ENCODE measurements at regions not wholly inside any gene's neighbourhood (a gene's known extent, or its start where the extent isn't known, plus 50 kb on each side); places are given as distances from the start of the nearest gene placed in this dataset.

DNA sequence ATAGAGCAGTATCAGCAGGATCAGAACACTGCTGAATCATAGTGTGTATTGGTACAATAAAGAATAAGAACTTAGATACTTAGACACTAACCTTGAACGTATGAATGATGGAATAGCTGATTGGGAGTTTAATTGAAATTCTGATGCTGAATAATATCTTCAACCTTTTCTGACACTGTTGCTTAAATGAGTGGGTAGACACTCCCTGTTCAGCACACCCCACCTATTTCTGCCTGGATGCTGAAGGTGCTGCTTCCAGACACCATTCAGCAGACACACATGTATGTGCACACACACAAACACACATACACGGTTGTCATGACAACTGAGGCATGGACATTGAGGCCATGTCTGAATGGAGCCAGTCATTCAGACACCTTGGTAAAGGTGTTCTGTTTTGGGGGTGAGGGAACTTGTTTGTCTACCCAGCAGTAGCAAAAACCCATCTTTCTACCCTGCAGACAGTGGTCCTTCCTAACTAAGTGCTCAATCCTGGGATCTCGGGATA is 54.3 kb downstream of the TMEM215 start:
- no peak for DNase-seq

DNA sequence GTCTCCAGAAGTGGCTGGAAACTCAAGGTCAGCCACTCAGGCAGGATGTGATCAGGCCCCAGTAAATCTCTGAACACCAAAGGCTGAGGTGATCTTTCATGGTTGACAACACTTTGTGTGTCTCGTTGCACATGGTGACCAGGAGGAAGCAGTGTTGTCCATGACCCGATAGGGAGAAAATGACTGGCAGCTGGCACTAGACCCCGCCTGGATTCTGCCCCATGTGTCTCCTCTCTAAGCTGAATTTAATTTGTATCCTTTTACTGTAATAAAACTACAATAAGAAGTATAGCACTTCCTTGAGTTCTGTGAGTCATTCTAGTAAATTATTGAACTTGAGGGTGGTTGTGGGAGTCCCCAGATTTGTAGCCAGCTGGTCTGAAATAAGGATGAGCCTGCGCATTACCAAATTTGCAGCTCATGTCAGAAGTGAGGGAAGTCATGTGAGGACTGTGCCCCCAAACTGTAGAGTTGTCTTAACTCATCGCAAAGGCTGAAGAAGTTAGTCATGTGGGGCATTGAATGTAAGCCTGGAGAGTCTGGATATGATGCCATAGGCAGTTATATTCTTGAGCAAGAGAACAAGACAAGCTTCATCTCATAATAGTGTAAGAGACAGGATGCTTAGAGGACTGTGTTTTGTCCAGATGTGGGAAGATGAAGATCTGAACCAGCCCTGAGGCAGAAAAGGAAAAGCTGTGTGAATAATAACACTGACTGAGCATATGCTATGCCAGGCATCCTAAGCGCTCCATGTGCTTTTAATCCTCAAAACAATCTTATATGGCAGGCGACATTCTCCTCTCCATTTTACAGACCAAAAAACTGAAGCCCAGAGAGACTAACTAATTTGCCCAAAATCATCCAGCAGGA is 55.9 kb downstream of the TMEM215 start:
- no peak for DNase-seq

- no peak for DNase-seq
These were observed 58.0 kb downstream of the TMEM215 start for GRCh38 chr9:32841314-32841713.

DNA sequence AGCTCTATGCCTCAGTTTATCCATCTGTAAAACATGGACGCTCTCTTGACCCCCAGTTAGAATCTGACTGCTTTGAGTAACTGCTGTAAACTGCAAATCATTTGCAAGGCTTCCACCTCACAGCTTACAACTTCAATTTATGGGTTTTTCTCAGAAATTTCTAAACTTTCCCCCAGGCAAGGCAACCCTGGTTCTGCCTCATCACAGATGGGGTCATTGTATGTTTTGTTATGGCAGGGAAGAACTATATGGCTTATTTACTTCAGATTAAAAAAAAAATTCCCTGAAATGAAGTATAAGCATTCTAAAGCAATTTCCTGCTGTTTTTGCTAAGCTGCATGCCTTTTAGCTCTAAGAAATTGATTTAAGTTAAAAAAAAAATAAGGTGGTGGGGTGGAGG is 60.0 kb downstream of the TMEM215 start:
- DNase-seq: no peak

DNA sequence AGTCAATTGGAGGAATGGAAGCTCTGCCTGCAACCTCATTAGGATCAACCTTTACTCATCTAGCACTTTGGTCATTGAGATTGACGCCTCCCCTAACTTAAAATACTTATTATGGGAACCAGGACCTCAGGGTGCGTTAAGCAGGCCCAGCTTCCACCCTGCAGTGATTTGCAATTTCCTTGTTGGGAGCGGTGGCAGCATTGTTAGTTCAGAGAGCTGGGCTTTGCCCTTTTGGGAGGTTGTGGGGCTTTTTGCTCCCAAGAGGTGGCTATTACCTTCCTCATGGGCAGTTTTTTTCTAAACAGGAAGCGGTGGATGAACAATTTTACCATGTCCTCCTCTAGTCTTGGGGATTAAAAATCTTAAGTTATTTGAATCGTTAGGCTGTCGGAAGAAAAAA is 60.9 kb downstream of the TMEM215 start:
- no peak for DNase-seq

- no peak for DNase-seq
These were observed 70.9 kb downstream of the TMEM215 start for GRCh38 chr9:32854271-32854670.

DNA sequence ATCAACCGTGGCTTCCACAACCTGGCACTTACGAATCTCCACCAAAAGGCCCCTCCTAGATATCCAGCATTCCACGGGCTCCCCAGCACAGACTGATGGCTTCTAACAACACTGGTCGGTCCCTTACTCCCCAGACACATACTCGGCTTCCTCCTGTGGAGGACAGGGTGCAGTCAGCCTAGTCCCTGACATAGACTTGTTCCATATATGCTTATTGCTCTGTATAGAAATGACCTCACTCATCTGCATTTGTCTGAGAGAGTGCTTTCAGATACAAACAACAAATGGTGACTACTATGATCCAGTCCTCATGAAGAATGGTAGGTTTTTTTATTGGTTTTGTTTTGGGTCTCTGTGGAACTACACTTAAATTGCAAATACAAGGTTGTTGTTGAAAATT is 72.4 kb downstream of the TMEM215 start:
- no peak for DNase-seq

DNA sequence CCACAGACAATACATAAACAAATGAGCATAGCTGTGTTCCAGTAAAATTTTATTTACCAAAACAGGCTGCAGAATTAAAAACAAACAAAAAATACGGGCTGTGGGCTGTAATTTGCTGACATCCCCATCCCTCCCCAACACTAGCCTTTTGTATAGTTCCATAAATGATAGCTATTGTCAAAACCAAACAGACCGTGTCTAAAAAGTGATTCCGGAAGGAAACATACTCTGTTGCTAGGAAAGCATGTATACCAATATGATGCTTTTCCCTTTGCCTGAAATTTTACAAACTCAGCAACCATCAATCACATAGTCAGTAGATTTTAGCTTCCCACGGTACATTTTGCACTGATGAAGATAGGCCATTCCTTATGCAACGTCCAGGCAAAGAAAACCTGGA is 80.0 kb downstream of the TMEM215 start:
- no peak for DNase-seq

GRCh38 chr9:32864971-32865370 is 81.6 kb downstream of the TMEM215 start:
- DNase-seq: no peak

DNA sequence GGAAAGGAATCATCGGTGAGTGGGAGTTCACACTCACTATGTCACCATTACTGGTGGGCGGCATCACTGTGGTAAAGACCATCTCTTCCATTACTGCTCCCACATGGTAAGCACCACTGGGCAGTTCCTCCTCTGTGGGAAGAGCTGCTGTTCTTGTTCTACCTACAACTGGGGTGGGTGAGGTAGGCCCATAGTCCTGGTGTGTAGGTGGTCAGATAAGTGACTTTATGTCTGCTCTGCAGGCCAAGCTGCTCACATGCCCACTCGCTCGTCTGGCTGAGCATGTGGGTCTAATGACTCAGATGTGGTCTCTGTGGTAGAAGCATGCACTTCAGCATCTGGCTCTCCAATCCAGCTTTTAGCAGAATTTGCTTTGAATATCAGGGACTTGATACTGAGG is 82.9 kb downstream of the TMEM215 start:
- peak; percentile 2 for DNase-seq

GRCh38 chr9:32867026-32867425 is 83.7 kb downstream of the TMEM215 start:
- no peak for DNase-seq

- no peak for DNase-seq
These were observed 84.4 kb downstream of the TMEM215 start for GRCh38 chr9:32867601-32868204.

- no peak for DNase-seq
These were observed 86.1 kb downstream of the TMEM215 start for GRCh38 chr9:32869404-32869803.

DNA sequence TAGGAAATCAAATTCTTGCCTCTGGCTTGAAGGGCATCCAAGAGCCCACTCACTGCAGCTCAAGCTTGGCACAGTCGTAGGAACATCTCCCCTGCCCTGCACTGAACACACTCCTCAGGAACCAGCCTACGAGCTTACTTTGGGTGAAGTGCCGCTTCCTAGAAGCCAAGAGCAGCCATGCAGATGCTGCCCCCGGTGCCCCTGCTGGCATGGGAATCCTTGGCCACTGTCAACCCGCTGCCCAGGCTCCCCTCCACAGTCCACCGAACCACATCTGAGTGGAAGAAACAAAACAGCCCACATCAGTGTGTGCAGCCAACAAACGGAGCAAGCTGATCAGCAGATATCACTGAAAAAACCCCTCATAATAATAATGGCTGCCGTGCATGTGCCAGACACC is 89.8 kb downstream of the TMEM215 start:
- DNase-seq: no peak

GRCh38 chr9:32873553-32873952 is 90.2 kb downstream of the TMEM215 start:
- DNase-seq: no peak

DNA sequence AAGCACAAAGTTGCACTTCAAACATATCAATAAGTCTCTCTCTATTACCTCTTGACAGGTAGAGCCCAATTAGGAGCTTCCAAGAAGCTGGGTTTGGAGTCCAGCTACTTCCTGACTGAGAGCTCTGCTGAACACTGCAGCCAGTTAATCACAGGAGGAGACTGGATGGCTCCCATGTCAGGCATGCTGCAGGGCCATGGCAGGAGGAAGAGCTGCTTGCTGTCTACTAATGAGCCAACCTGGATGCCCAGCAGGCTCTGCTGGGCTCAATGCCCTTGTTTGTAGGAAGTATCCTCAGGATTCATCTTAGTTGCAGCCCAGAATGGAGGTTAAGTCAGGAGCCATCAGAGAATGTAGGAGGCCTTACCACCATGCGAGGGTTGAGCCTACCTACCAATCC is 91.9 kb downstream of the TMEM215 start:
- no peak for DNase-seq

- DNase-seq: no peak
These were observed 92.4 kb downstream of the TMEM215 start for GRCh38 chr9:32875748-32876147.

GRCh38 chr9:32877103-32877502 is 93.8 kb downstream of the TMEM215 start:
- DNase-seq: no peak

DNA sequence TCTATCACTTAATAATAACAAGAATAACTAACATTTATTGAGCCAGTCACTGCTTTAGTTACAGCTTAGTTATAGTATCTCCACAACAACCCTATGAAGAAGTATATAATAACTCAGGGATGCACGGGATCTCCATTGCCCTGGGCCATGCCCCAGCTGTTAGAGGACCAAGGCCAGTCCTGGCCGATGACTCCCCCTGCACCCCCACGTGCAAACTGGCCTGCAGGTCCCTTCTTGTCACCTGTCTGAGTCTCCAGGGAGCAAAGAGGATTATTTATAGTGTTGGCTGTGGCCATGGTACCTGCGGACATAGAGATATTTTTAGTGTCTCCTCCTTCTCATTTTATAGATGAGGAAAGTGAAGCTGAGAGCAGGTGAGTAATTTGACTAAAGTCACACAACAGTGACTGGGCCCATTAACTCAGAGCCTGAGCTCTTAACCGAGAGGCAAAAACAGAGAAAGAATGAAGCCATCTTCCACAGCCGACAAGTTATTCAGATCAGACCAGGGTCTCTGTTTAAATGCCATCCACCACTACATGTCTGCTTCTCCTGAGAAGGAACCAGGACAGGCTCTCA is 94.4 kb downstream of the TMEM215 start:
- DNase-seq: no peak

DNA sequence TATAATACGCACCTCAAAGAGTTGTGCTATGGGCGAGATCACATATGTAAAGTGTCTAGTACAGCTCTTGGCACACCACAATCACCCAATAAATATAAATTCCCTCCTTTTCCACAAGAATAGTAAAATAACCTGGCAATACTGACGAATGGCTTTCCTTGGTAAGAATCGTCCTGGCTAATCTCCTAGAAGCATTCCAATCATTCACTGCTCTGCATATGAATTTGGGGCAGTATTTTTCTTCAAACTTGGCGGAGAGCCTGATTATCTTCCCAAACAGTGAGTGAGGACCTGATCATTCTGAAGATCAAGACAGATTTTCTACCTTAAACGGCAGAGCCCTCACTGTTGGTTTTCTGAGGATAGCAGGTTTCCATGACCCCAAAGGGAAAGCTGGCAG is 96.0 kb downstream of the TMEM215 start:
- no peak for DNase-seq

DNA sequence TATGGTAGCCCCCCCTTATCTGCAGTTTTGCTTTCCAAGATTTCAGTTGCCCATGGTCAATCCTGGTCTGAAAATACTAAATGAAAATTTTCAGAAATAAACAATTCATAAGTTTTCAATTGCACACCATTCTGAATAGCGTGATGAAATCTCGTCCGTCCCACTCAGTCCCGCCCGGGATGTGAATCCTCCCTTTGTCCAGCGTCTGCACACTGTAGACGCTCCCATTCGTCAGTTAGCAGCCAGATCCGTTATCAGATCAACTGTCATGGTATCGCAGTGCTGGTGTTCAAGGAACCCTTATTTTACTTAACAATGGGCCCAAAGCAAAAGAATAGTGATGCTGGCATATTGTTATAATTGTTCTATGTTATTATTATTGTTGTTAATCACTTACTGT is 98.6 kb downstream of the TMEM215 start:
- no peak for DNase-seq

- no peak for DNase-seq
These were observed 99.4 kb downstream of the TMEM215 start for GRCh38 chr9:32882705-32883104.

- no peak for DNase-seq
These were observed 101.1 kb downstream of the TMEM215 start for GRCh38 chr9:32884482-32884881.

DNA sequence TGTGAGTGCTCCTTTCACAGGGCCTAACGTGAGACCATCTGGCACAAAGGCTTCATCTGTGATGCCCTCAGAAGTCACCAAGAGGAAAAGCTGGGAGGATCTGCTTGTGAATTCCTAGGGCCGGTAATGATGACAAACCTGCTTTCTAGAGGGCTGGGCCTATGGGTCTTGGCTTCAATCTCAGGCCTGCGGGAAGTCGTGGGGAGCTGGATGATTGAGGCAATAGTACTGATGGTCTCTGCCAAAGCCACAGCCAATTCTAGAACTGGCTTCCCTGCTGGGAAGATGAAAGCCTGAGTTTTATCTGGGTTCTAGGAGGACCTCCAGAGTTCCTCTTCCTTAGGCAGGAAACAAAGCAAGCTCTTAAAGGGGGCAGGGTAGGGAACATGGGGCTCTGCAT is 102.7 kb downstream of the TMEM215 start:
- no peak for DNase-seq
